ENCODE measurements at regions not wholly inside any gene's neighbourhood (a gene's known extent, or its start where the extent isn't known, plus 50 kb on each side); places are given as distances from the start of the nearest gene placed in this dataset.

DNA sequence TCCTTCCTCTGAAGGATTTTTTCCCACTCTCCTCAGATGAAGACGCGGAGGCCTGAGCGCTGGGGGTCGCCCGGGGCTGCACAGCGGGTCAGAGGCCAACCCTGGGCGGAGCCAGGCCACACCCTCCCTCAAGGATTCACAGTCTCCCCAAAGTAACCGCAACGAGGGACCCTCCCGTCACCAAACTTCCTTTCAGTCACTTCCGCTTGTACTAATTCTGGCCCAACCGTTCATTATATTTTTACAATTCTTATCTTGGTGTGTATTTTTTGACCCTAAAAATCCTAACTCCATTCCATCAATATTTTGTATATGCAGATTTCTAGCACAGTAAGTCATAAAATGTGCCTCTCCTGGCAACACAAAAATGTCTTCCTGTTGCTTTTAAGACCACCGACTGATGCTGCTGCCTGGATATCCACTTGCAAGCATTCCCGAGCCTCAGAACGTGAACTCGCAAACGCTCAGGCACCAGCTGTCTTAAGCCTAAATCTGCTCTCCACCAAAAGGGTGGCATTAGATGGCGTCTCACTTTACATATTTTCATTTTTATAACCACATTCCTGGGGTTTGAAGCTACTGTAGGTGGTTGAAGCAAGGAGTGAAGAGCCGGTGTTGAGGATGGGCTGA lies 128.0 kb downstream of the DLL1 start:
- no peak for DNase-seq (ENCODE audit: low read depth in 3 of 3)

DNA sequence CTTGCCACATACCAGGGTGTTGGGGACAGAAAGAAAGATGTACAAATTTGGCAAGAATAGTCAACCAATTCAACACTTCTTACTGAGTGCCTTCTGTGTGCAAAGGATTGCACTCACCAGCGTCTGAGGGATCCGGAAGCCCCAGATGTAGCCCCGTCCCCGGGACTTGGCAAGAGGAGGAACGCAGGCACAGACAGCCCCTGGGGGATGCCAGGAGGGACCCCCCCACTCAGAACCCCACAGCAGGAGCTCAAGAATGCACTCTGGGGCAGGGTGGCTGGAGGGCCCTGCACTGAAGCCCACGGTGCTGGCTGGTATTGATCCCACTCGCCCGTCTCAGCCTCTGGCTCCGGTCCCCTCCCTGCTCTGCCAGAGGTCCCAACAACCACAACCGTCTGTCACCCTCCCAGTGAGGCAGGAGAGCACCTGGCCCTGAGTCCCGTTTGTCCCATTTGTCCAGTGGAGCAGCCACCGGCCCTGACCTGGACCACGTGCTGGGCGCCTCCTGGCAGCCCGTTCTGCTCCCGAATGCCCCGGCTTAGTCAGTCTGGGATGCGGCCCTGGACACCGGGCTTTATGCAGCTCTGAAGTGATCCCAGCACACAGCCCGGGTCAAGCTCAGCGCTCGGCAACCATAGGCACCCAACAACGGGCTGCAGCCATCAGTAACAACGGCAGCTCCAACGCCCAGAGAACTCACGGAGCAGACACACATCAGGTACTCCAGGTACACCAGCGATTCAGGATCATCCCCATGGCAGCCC lies 128.7 kb downstream of the DLL1 start:
- DNase-seq (ENCODE audit: low read depth in 3 of 3) = no peak

DNA sequence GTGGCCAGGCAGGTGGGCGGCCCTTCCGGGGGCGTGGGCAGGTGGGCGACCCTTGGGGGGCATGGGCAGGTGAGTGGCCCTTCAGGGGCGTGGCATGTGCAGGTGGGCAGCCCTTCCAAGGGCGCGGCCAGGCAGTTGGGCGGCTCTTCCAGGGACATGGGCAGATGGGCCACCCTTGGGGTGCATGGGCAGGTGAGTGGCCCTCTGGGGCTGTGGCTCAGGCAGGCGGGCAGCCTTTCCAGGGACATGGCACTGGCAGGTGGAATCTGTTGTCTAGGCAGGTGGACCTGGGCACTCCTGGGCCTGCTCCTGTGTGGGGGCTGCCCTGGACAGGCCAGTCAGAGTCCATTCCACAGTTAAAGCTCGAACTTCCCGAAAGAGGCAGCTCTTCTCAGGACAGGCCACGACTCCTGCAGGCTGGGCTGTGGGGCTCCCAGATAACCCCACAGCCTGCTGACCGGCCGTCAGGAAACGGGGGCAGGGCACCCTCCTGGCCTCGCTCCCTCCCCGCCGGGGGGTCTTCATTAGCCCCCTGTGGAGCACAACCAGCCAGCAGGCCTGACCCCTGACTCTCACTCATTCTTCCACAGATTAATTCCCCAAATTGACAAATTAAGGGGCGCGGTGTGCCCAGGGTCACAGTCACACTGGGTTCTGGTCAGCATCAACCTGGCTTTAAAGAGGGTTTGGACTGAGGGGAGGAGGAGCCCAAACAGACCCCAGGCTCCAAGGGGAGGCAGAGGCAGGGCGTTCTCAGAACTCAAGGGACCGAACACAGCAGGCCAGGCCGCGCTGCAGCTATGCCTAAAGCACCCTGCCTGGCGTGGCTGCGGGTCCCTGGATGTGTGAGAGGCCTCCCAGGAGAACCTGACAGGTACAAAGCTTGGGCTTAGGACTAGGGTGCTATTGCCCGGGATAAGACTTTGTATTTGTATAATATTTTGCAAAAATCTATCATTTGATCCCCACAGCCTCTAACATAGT lies 130.0 kb downstream of the DLL1 start:
- no peak for DNase-seq (ENCODE audit: low read depth in 3 of 3)

DNA sequence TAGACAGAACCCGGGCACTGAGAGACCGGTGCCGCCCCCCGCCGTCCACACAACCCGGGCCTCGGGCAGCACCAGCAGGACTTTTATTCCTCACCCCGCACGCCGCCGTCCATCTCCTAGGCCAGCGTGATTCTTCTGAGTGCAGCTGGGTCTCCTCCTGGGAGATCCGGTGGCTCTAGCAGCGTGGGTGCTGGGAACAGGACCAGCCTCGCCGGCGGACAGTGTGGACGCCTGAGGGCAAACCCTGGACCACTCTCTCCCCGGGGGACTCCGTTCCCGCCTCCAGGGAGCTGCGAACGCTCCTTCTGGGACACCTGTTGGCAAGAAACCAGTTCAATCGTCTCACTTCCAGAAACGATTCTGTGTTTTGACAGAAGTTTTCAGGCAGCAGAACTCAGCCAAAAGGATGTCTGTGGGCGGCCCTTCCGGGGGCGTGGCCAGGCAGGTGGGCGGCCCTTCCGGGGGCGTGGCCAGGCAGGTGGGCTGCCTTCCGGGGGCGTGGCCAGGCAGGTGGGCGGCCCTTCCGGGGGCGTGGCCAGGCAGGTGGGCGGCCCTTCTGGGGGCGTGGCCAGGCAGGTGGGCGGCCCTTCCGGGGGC lies 130.7 kb downstream of the DLL1 start:
- DNase-seq (ENCODE audit: low read depth in 3 of 3) = no peak

DNA sequence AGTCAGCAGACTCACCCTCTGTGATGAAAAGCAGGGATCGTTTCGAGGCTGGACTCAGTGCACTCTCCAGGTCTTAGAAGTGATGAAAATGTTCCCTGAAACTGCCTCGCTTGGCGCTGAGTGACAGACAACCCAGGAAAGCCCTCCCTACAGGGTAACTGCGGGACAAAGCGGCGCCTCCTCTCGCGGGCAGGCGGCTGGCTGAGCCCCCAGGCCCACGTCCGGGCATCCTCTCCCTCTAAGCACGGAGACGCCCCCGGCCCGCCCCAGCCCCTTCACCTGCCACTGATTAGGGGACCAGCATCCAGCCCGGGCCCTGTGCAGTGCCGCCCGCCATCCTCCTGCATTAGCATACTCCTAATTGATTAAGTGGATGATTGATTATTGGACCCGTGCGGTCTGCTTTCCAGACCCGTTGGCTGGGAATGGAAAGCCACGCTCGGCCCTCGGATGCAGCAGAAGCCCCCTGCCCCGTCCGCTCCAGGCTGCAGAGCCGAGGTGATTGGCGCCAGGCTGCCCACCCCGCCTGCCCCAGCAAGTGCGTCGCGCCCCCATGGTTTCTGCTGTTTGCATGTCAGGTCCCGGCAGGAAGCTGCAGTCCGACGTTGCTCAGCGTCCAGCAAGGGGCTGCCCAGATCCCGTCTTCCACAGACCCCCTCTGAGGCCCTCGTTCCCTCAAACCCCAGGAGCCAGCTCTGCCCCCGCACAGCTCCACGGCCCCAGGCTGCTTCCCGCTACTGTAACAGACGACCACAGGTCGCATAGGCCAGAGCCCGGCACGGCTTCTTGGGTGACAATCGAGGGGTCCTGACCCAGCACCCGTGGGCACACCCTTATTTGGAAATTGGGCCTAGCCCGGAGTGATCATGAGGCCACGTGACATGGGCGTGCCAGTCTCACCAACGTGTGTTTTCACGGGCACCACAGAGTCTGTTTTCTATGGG lies 131.6 kb downstream of the DLL1 start:
- DNase-seq (ENCODE audit: low read depth in 3 of 3) = no peak

DNA sequence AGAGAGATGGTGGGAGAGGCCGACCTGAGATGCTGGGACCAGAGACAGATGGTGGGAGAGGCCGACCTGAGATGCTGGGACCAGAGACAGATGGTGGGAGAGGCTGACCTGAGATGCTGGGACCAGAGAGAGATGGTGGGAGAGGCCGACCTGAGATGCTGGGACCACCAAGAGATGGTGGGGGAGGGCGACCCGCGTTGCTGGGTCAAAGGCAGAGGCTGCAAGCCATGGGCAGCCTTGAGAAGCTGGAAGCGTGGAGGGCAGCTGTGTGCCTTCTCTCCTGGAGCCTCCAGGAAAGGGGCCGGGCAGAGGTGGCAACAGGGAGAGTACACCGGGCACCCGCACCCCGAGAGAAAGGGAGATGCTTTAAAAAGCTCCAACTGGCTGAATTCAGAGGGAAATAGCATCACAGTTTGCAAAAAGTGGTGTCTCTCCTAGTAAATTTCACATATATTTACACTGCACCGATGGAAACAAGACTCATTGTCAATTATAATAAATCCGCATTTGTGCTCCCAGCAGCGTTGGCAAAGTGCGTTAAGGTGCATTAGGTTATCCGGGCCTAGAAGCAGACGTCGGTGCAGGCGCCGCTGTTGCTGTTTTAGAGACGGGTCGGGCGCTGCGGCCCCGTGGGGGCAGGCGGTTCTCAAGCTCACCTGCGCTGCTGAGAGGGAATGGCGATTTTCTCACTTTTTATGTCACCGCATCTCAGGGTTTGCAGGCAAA lies 132.4 kb downstream of the DLL1 start:
- DNase-seq (ENCODE audit: low read depth in 3 of 3) = no peak

DNA sequence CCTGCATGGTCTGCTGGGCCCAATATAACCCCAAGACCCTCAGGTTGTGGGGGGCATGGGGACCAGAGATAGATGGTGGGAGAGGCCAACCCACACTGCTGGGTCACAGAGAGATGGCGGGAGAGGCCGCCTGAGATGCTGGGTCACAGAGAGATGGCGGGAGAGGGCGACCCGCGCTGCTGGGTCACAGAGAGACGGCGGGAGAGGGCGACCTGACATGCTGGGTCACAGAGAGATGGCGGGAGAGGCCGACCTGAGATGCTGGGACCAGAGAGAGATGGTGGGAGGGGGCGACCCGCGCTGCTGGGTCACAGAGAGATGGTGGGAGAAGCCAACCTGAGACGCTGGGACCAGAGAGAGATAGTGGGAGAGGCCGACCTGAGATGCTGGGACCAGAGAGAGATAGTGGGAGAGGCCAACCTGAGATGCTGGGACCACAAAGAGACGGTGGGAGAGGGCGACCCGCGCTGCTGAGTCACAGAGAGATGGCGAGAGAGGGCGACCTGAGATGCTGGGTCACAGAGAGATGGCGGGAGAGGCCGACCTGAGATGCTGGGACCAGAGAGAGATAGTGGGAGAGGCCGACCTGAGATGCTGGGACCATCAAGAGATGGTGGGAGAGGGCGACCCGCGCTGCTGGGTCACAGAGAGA lies 133.2 kb downstream of the DLL1 start:
- DNase-seq (ENCODE audit: low read depth in 3 of 3) = no peak

DNA sequence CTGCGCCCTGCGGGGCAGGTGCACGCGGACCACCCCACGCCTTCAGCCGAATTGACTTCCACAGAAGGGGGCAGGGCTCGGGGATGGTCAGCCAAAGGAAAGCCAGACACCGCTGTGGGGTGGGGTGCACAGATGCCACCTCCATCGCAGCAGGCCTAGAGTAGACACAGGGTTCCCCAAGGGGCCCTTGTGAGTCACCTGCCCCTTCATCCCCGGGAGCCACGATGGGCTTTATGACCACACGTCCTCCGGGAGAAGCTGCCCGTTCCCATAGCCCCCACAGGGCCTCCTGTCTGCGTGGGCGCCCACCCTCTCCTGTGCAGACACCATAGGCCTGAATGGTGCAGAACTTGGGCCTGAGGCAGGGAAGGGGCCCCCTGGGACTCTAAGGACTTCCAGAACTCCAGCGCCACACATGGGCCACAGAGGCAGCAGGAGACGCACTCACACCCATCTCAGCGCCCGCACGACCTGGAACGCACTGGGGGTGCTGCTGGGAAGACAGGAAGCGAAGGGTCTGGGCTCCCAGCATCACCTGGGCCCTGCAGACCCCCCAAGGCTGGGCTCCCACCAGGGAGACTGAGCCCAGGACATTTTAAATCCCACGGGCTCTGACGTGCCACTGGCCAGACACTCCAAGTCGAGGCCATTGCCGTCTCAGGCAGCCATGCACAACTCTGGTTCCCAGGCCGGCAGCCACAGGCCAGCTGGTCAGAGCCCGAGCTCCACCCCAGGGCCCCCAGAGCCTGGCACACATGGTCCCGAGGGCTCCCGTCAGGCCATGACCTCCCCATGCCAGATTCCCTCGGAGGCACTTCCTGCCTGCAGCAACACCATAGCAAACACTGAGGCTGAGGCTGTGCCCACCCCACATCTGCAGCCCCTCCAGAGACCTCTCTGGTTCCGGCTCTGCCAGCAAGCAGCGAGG lies 134.2 kb downstream of the DLL1 start:
- no peak for DNase-seq (ENCODE audit: low read depth in 3 of 3)

DNA sequence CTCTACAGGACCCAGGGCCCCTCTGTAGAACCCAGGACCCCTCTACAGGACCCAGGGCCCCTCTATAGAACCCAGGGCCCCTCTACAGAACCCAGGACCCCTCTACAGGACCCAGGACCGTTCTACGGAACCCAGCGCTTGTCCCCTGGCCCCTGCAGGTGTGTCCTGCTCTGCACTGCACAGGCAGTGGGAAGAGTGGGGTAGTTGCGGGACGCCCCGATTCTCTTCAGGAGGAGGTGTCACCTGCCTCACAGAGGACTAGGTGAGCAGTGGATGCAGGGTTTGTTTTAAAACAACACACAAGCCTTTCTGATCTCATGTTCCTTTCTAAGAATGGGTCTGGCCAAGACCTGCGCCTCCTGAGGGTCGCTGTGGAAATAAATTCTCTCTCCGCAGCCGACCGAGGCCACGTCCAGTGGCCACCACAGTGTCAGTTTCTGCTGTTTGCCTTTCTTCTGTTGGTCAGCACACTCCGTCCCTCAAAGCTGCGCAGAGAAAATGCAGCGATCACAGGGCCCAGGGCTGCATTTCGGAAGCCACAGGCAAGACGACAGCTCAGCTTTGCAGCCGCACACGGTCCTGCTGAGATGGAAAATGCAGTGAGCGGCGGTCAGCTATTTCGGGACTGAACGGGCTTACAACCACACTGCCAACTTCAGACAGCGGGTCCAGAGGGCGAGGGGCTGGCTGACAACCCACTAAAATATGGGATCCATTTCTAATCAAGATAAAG lies 135.2 kb downstream of the DLL1 start:
- no peak for DNase-seq (ENCODE audit: low read depth in 3 of 3)

DNA sequence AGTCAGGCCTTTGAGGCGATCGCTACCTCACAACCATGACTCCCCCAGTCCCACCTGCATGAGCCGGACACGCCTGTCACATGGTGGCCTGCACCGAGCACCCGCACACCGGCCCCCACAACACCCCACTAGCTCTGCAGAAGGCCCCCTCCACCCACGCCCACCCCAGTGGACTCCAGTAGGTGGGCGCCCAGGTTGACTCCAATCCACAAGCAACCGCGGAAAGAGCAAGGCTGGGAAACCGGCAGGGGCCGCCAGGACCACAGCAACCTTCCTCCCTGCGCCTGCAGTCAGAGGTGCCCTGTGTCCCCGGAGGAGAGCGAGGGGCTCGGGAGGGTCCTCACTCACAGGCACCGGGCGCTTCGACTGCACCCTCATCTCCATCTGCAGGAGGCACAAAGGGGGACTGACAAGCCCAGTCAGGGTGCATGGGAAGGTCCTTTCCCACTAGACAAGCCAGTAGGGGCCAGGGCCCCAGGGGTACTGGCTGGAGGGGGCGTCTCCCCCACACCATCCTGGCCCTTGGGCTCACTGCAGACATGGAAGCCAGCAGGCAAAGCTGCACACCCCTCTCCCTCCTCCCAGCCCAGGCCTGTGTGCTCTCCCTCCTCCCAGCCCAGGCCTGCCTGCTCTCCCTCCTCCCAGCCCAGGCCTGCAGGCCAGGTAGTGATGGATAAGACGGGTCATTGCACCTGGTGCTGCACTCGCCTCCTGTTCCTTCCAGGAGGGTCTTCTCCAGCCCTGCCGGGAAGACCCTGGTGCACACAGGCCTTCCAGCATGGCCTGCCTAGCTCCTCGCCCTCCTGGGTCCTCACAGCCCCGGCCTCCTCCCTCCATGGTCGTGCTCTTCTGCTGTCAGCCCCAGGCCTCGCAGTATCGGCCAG lies 137.2 kb downstream of the DLL1 start:
- no peak for DNase-seq (ENCODE audit: low read depth in 3 of 3)

DNA sequence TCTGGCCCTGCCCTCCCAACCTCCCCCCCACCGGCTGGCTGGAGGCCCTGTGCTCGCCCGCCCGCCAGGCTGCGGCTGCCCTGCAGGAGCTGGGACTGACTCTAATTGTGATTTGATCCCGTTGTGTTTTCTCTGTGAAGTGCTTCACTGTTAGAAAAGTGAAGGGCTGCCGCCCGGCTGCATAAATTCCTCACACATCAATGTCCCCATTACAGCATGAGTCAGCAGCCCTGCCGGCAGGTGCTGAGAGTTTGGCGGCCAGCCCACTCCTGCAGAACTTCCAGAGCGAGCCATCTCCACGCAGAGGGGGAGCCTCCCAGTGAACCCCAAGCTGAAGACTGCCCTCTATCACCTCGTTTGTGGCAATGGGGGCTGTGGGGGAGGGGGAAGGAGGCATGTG lies 137.9 kb downstream of the DLL1 start:
- DNase-seq (ENCODE audit: low read depth in 3 of 3) = no peak

DNA sequence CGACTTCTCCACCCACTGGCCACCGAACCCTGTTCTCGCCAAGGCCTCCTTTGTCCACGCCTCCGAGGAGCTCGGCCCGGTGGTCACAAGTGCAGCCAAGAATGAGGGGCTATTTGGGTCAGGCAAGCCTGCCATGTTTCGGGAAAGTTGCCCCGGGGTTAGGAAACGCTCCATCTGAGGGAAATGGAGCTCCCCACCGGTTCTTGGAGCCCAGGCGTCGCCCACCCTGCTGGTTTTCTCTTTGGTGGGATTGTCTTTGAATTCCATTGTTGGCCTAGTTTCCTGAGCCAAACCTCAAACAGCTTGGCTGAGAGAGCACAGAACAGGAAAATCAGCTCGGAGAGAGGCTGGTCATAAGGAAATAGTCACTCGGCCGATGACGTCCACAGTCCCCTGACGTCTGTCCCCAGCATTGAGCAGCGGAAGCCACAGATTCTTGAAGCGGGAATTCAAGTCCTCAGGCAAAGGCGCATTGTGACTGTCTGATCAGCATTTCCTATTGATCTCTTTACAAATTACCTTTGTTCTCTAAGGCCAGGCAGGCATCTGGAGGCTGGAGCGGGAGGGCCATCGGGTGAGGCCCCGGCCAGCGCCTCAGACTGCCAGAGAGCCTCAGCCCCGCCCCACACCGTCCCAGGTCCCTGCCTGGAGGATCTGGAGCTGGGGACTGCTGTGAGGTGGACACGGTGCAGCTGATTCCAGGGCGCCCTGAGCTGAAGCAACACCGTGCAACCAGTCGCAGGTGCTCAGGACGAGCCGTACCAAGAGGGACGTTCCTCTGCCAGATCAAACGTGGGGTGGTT lies 138.6 kb downstream of the DLL1 start:
- no peak for DNase-seq (ENCODE audit: low read depth in 3 of 3)

DNA sequence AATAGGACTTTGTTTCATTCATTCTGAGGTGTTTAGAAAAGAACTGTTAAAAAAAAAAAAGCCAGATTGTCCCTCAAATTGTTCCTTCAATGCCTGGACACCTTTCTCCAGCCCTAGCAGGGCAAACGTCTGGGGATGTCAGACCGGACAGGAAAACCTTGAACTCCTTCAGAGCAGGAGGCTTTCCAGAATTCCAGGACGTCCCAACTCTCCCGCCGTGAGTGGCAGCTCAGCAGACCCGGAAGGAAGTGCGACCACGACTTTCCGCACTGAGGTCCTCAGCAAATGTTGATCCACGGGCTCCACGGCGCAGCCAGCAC lies 139.1 kb downstream of the DLL1 start:
- no peak for DNase-seq (ENCODE audit: low read depth in 3 of 3)

DNA sequence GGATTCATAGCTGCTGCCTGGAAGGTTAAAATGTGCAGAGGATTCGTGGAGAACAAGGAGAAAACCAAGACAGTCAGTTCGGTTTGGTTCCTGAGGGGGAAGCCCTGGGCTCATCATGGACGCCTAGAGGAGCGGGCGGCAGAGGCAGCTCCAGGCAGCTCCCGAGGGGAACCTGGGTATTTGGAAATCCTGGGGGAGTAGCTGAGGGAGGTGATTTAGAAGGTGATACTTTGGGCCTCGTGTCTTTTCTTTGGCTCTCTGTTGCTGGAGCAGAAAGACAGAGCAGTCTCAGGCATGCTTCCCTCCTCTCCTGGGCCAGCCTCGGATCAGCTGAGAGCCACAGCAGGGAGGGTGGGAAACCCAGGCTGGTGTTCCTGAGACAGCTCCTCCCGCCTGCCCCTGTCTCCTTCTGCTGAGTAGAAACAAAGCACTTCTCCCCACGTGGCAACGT lies 139.5 kb downstream of the DLL1 start:
- no peak for DNase-seq (ENCODE audit: low read depth in 3 of 3)

DNA sequence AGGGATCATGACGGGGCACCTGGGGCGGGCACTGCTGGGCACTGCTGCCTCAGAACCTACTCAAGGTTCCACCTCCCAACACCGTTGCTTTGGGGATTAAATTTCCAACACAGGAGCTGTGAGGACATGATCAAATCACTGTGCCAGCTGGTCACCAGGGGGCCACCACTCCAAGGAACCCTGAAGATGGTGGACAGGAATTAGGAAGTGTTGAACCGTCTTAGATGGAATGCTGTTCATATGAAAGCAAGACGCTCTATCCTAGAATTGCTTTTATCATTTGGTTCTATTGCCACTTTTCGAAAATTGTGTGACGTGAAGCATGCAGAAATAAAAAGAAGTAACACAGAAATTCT lies 140.3 kb downstream of the DLL1 start:
- DNase-seq (ENCODE audit: low read depth in 3 of 3) = no peak

All from stimulated activated CD4-positive, alpha-beta T cell treated with anti-CD3 and anti-CD28 coated beads, TNF-alpha, amount 100 ng/mL, for 4 hours (primary cell).